OCI-M1 (cell line): ENCODE measurements at regions not wholly inside any gene's neighbourhood (a gene's known extent, or its start where the extent isn't known, plus 50 kb on each side); places are given as distances from the start of the nearest gene placed in this dataset.
"Not testable (repeated sequence)": the region's sequence is repeated elsewhere in the genome, so short reads cannot be mapped to it uniquely, and the experiment has no call there.

Experiments used
- DNase-seq: peaks from one replicate; lab custom pipeline; 2025; lab: John Stamatoyannopoulos, UW

- no peak for DNase-seq
These were observed 118.2 kb upstream of the ERRFI1 start for GRCh38 chr1:8144323-8144722.

- DNase-seq: no peak
These were observed 117.0 kb upstream of the ERRFI1 start for GRCh38 chr1:8142955-8143629.

- no peak for DNase-seq
These were observed 113.8 kb upstream of the ERRFI1 start for GRCh38 chr1:8139941-8140340.

GRCh38 chr1:8139383-8139782 lies 113.3 kb upstream of the ERRFI1 start:
- no peak for DNase-seq

- no peak for DNase-seq
These were observed 112.6 kb upstream of the ERRFI1 start for GRCh38 chr1:8138673-8139072.

- no peak for DNase-seq
These were observed 111.6 kb upstream of the ERRFI1 start for GRCh38 chr1:8137481-8138244.

- no peak for DNase-seq
These were observed 110.7 kb upstream of the ERRFI1 start for GRCh38 chr1:8136766-8137165.

GRCh38 chr1:8135250-8135649 lies 109.1 kb upstream of the ERRFI1 start:
- DNase-seq: no peak

GRCh38 chr1:8134546-8135235 lies 108.6 kb upstream of the ERRFI1 start:
- DNase-seq: no peak

GRCh38 chr1:8133657-8134430 lies 107.7 kb upstream of the ERRFI1 start:
- DNase-seq: no peak

- no peak for DNase-seq
These were observed 107.1 kb upstream of the ERRFI1 start for GRCh38 chr1:8133190-8133589.

- DNase-seq: peak; percentile 25
These were observed 101.1 kb upstream of the ERRFI1 start for GRCh38 chr1:8127171-8127641.

- peak; percentile 25 for DNase-seq
These were observed 96.6 kb upstream of the ERRFI1 start for GRCh38 chr1:8122477-8123407.

- DNase-seq: peak; percentile 15
These were observed 96.0 kb upstream of the ERRFI1 start for GRCh38 chr1:8122160-8122476.

GRCh38 chr1:8121261-8122159 lies 95.4 kb upstream of the ERRFI1 start:
- DNase-seq: no peak

- DNase-seq: no peak
These were observed 94.7 kb upstream of the ERRFI1 start for GRCh38 chr1:8120693-8121260.

GRCh38 chr1:8118736-8119135 lies 92.6 kb upstream of the ERRFI1 start:
- not testable (repeated sequence) for DNase-seq

GRCh38 chr1:8118031-8118451 lies 91.9 kb upstream of the ERRFI1 start:
- no peak for DNase-seq

- DNase-seq: no peak
These were observed 90.8 kb upstream of the ERRFI1 start for GRCh38 chr1:8116894-8117264.

- no peak for DNase-seq
These were observed 89.7 kb upstream of the ERRFI1 start for GRCh38 chr1:8115769-8116167.
